SK-N-SH (cell line): ENCODE measurements at regions not wholly inside any gene's neighbourhood (a gene's known extent, or its start where the extent isn't known, plus 50 kb on each side); places are given as distances from the start of the nearest gene placed in this dataset.
"Not testable (repeated sequence)": the region's sequence is repeated elsewhere in the genome, so short reads cannot be mapped to it uniquely, and the experiment has no call there.

Source experiments
- CTCF ChIA-PET: fragments of 300-600, 350-600 bp; formaldehyde crosslinking; extraction: SDS; loops from one replicate; lab custom pipeline; 2021; lab: Yijun Ruan, JAX
- POLR2A ChIA-PET: fragments of 350-600 bp; sonication (Branson Sonifier 250); formaldehyde crosslinking; extraction: SDS; loops from one replicate; lab custom pipeline; 2020; ENCODE audit warnings: antibody characterized with exemption, inconsistent platforms; lab: Yijun Ruan, JAX
- DNase-seq: peaks from one replicate; pipeline ENCODE4 v3.0.0; 2012
- H2AFZ ChIP-seq: fragments of 200-600 bp; sonication (generic); 2 replicates; pipeline ENCODE4 v1.8.1; 2016; ENCODE audit warnings: antibody characterized with exemption, mild to moderate bottlenecking, low read depth
- H3F3A ChIP-seq: fragments of 200-600 bp; sonication (generic); replicated peaks from 2 replicates; pipeline ENCODE3; 2016; ENCODE audit warnings: antibody characterized with exemption, mild to moderate bottlenecking; ENCODE audit not compliant: insufficient read depth
- H3K27ac ChIP-seq, 2 experiments: fragments of 200-500 bp in 1 of 2; fragments of 200-600 bp in 1 of 2; sonication (Bioruptor generic) in 1 of 2; sonication (generic), shearing (Covaris generic) in 1 of 2; 2 replicates each; pipeline versions ENCODE4 v1.5.1 to v1.6.1; 2014 to 2016; ENCODE audit warnings: low read depth in 2 of 2, inconsistent platforms in 1 of 2, low read length in 1 of 2, mild to moderate bottlenecking in 1 of 2, mixed read lengths in 1 of 2
- H3K27me3 ChIP-seq: fragments of 200-600 bp; sonication (generic), shearing (Covaris generic); 2 replicates; pipeline ENCODE4 v1.6.1; 2016; ENCODE audit warnings: mixed run types; ENCODE audit not compliant: insufficient read depth
- H3K36me3 ChIP-seq, 2 experiments: fragments of 200-500 bp in 1 of 2; fragments of 200-600 bp in 1 of 2; sonication (Bioruptor generic) in 1 of 2; sonication (generic) in 1 of 2; replicated peaks in 1 of 2; 2 replicates each; pipeline versions ENCODE3 to v1.5.1; 2014 to 2016; ENCODE audit warnings: low read length in 1 of 2, mild to moderate bottlenecking in 1 of 2; ENCODE audit not compliant: insufficient read depth in 2 of 2, control insufficient read depth in 1 of 2
- H3K4me1 ChIP-seq, 2 experiments: fragments of 200-500 bp in 1 of 2; fragments of 200-600 bp in 1 of 2; sonication (Bioruptor generic) in 1 of 2; sonication (generic), shearing (Covaris generic) in 1 of 2; 2 replicates each; pipeline versions ENCODE4 v1.5.1 to v1.6.1; 2014 to 2016; ENCODE audit warnings: low read depth in 1 of 2, low read length in 1 of 2, mixed run types in 1 of 2; ENCODE audit not compliant: insufficient read depth in 2 of 2, control insufficient read depth in 1 of 2
- H3K4me2 ChIP-seq: fragments of 200-600 bp; sonication (generic), shearing (Covaris generic); 2 replicates; pipeline ENCODE4 v1.6.1; 2017; ENCODE audit warnings: mixed run types
- H3K4me3 ChIP-seq, 2 experiments: fragments of 200-500 bp in 1 of 2; fragments of 200-600 bp in 1 of 2; sonication (Bioruptor generic) in 1 of 2; sonication (generic), shearing (Covaris generic) in 1 of 2; 2 replicates each; pipeline versions ENCODE4 v1.5.1 to v1.8.1; 2014 to 2016; ENCODE audit warnings: low read depth in 2 of 2, inconsistent platforms in 1 of 2, low read length in 1 of 2, mild to moderate bottlenecking in 1 of 2, mixed read lengths in 1 of 2, moderate library complexity in 1 of 2
- H3K79me2 ChIP-seq: fragments of 200-600 bp; sonication (generic); 2 replicates; pipeline ENCODE4 v1.8.1; 2017; ENCODE audit warnings: mild to moderate bottlenecking; ENCODE audit not compliant: insufficient read depth
- H3K9ac ChIP-seq: fragments of 200-600 bp; sonication (generic); 2 replicates; pipeline ENCODE4 v1.6.1; 2017; ENCODE audit warnings: mixed run types
- H3K9me2 ChIP-seq: fragments of 200-600 bp; sonication (generic); 2 replicates; pipeline ENCODE4 v1.6.1; 2017; ENCODE audit warnings: mixed run types
- H3K9me3 ChIP-seq: fragments of 200-600 bp; sonication (generic); 2 replicates; pipeline ENCODE4 v1.6.1; 2017; ENCODE audit warnings: mixed run types, mild to moderate bottlenecking, moderate library complexity
- H4K20me1 ChIP-seq: fragments of 200-600 bp; sonication (generic); 2 replicates; pipeline ENCODE4 v1.6.1; 2017; ENCODE audit warnings: mild to moderate bottlenecking, mixed run types; ENCODE audit not compliant: insufficient read depth
- WGBS: methylation state at CpG from one replicate; pipeline ENCODE4 v1.1.6; 2017; ENCODE audit warnings: low lambda C conversion rate; 5-methylcytosine and 5-hydroxymethylcytosine counted together

DNA sequence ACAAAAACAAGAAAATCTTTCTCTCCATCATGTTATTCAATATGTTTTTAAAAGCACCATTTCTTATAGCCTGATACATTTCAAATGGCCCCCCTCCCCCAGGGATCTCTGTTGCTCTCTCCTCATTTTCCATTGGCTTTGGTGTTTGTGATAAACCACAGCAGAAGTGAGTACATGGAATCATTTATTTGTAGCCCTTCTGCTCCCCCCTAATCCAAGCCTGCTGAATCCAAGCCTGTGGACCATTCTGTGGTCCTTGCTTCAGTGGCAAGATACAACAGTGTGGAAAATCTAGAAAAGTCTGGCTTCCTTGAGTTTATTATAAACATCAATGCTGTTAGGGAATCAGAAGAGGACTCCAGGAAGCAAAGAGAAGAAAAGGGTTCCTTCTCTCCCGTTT is 737.2 kb upstream of the TPTE start:
- H3K9me3 ChIP-seq, H3K9me2 ChIP-seq, POLR2A ChIA-PET, H3K4me1 ChIP-seq, H3K79me2 ChIP-seq, H4K20me1 ChIP-seq, H3K36me3 ChIP-seq, CTCF ChIA-PET, H3K27ac ChIP-seq, H3K27me3 ChIP-seq, H3K9ac ChIP-seq, H3K4me3 ChIP-seq, DNase-seq, H3F3A ChIP-seq, H2AFZ ChIP-seq, H3K4me2 ChIP-seq: not testable (repeated sequence)
- 0% methylated on average over 1 of the region's 1 CpG for WGBS

DNA sequence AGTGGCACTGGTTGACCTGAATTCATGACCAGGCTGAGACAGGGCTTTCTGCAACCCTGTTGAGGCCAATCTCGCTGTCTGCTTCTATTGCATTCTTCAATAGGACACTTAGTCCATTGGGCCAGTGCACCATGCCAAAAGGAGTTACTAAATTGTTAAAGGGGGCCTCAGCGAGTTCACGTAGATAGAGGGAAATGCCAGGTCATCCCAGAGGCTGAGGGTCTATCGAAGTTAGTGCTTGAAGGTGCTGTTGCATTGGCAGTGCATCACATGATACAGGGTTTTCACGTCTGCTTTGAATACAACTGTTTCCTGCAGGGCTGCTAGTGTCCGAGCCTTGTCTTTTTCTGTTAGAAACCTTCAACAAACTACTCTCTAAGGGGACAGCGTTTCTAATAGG is 735.3 kb upstream of the TPTE start:
- 1% methylated on average over 7 of the region's 7 CpGs for WGBS
- POLR2A ChIA-PET, H3K36me3 ChIP-seq, H3K27ac ChIP-seq, DNase-seq, H3K4me2 ChIP-seq, CTCF ChIA-PET, H4K20me1 ChIP-seq, H3K9ac ChIP-seq, H3K9me2 ChIP-seq, H2AFZ ChIP-seq, H3K9me3 ChIP-seq, H3K4me3 ChIP-seq, H3K79me2 ChIP-seq, H3K4me1 ChIP-seq, H3F3A ChIP-seq: not testable (repeated sequence)
- peaks cover 18% of the 10 kb centered on the region for H3K27me3 ChIP-seq

GRCh38 chr21:9788281-9788680 is 733.1 kb upstream of the TPTE start:
- H3K9me3 ChIP-seq, H2AFZ ChIP-seq, CTCF ChIA-PET, H3K4me2 ChIP-seq, H3K27ac ChIP-seq, H3K9ac ChIP-seq, H3K36me3 ChIP-seq, H3K4me3 ChIP-seq, H4K20me1 ChIP-seq, H3K79me2 ChIP-seq, DNase-seq, H3K4me1 ChIP-seq, POLR2A ChIA-PET, H3K9me2 ChIP-seq, H3F3A ChIP-seq: not testable (repeated sequence)
- WGBS: under 1% methylated on average over 5 of the region's 5 CpGs
- H3K27me3 ChIP-seq: peaks cover 22% of the 10 kb centered on the region

GRCh38 chr21:9790354-9790753 is 731.0 kb upstream of the TPTE start:
- H3K36me3 ChIP-seq, CTCF ChIA-PET, H3K9me3 ChIP-seq, H3F3A ChIP-seq, H3K27ac ChIP-seq, POLR2A ChIA-PET, H3K9ac ChIP-seq, H4K20me1 ChIP-seq, H2AFZ ChIP-seq, H3K79me2 ChIP-seq, H3K9me2 ChIP-seq, H3K4me3 ChIP-seq, H3K4me1 ChIP-seq, H3K4me2 ChIP-seq, DNase-seq: not testable (repeated sequence)
- H3K27me3 ChIP-seq: peaks cover 29% of the 10 kb centered on the region
- WGBS: 4% methylated on average over 6 of the region's 6 CpGs

DNA sequence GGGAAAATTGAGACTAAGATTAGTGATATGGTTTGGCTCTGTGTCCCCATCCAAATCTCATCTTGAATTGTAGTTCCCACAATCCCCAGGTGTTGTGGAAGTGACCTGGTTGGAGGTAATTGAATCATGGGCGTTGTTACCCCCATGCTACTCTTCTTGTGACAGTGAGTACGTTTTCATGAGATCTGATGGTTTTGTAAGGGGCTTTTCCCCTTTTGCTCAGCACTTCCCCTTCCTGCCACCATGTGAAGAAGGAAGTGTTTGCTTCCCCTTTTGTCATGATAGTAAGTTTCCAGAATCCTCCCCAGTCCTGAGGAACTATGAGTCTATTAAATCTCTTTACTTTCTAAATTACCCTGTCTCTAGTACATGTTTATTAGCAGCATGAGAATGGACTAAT is 729.9 kb upstream of the TPTE start:
- H3K4me2 ChIP-seq, H3K9ac ChIP-seq, H3K4me1 ChIP-seq, H4K20me1 ChIP-seq, H3K9me3 ChIP-seq, H3F3A ChIP-seq, H2AFZ ChIP-seq, H3K79me2 ChIP-seq, H3K4me3 ChIP-seq, H3K9me2 ChIP-seq, CTCF ChIA-PET, POLR2A ChIA-PET, H3K27ac ChIP-seq, H3K36me3 ChIP-seq, DNase-seq: not testable (repeated sequence)
- WGBS: 0% methylated on average over 2 of the region's 2 CpGs
- H3K27me3 ChIP-seq: peaks cover 32% of the 10 kb centered on the region

DNA sequence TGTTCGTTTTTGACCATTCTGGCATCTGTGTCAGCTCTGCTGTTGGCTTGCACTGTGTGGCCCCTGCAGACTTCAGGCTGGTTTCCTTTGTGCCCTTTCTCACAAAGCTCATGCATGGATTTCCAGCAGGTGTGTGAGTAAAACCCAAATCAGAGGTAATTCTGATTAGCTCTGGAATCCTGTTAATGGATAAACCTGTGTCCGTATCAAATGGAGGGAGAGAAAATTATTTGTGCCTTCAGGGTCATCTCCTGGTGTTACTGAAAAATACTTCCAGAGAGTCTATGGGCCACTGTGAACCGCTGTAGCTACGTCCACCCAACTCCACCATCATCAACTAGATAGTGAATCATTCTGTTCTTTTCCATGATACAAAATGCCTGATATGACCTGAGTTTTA is 726.1 kb upstream of the TPTE start:
- H3K4me3 ChIP-seq, H3K79me2 ChIP-seq, H3K9ac ChIP-seq, H3F3A ChIP-seq, H3K36me3 ChIP-seq, H3K9me3 ChIP-seq, H3K9me2 ChIP-seq, H3K27ac ChIP-seq, H3K4me2 ChIP-seq, DNase-seq, POLR2A ChIA-PET, H3K4me1 ChIP-seq, CTCF ChIA-PET, H2AFZ ChIP-seq, H4K20me1 ChIP-seq: not testable (repeated sequence)
- under 1% methylated on average over 4 of the region's 4 CpGs for WGBS
- H3K27me3 ChIP-seq: peaks cover 22% of the 10 kb centered on the region

DNA sequence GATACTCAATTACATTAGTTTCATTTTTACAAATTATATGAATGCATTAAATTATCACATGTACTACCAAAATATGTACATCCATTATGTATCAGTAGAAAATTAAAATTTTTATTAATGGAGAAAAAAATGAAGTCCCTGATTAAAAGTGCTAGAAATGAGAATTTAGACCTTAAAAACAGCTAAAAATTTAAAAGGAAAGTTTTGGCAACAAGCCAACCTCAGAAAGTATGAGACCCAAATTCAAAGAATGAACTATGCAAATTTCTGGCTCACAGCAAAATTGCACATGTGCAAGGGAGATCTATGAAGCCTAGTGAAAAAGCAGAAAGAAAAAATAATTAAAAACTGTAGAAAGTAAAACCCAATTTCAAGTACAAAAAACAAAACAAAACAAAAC is 725.1 kb upstream of the TPTE start:
- POLR2A ChIA-PET, H3K9ac ChIP-seq, CTCF ChIA-PET: not testable (repeated sequence)

More for the DNA sequence above, 725.1 kb upstream of the TPTE start:
- not testable (repeated sequence) for H3K36me3 ChIP-seq, H3K27ac ChIP-seq, H2AFZ ChIP-seq, H4K20me1 ChIP-seq, DNase-seq, H3K4me2 ChIP-seq, H3K79me2 ChIP-seq, H3K9me2 ChIP-seq, H3F3A ChIP-seq, H3K4me1 ChIP-seq, H3K4me3 ChIP-seq, H3K9me3 ChIP-seq
- H3K27me3 ChIP-seq: peaks cover 20% of the 10 kb centered on the region
